Activated naive CD4-positive, alpha-beta T cell treated with anti-CD3 and anti-CD28 coated beads for 36 hours (primary cell): ENCODE measurements at regions not wholly inside any gene's neighbourhood (a gene's known extent, or its start where the extent isn't known, plus 50 kb on each side); places are given as distances from the start of the nearest gene placed in this dataset.

Experiments used
- CTCF ChIA-PET: fragments of 350-600 bp; sonication (Branson Sonifier 250); formaldehyde crosslinking; loops from one replicate; lab custom pipeline; 2021; ENCODE audit warnings: antibody characterized with exemption; lab: Charles Lee
- DNase-seq: peaks from one replicate; pipeline ENCODE4 v3.0.0-alpha.2; 2020
- H3K27ac Mint-ChIP-seq: one replicate; pipeline ENCODE4 v1.8.0; 2021; ENCODE audit warnings: mild to moderate bottlenecking, mixed read lengths
- H3K27me3 Mint-ChIP-seq: one replicate; pipeline ENCODE4 v1.8.0; 2021; ENCODE audit warnings: low read depth, mixed read lengths
- H3K36me3 Mint-ChIP-seq: one replicate; pipeline ENCODE4 v1.8.0; 2021; ENCODE audit warnings: low read depth, mixed read lengths
- H3K4me1 Mint-ChIP-seq: one replicate; pipeline ENCODE4 v1.8.0; 2021; ENCODE audit warnings: low read depth, mixed read lengths
- H3K4me3 Mint-ChIP-seq: one replicate; pipeline ENCODE4 v1.8.0; 2021; ENCODE audit warnings: mild to moderate bottlenecking, moderate library complexity, mixed read lengths
- H3K9me3 Mint-ChIP-seq: one replicate; pipeline ENCODE4 v1.8.0; 2021; ENCODE audit warnings: mixed read lengths
- intact Hi-C: fragments of 100-400 bp; cut with micrococcal nuclease; formaldehyde crosslinking; loops from one replicate; pipeline ENCODE4 v1.15.1; 2023

- Mint-ChIP-seq H3K27me3 (peaks cover 17% of the 10 kb centered on the region), H3K4me3 (no peak overlapping the region), H3K36me3 (no peaks in the 10 kb centered on the region), H3K9me3 (no peaks in the 10 kb centered on the region), H3K4me1 (peaks cover 2% of the 10 kb centered on the region), H3K27ac (no peak overlapping the region)
- intact Hi-C loops, result loop anchor here (1.0 to 5.0 kb wide), 8 partner anchors 76 to 770 kb away; no protein-coding TSS in a partner anchor
- CTCF ChIA-PET, result interaction anchor here (0.6 to 1.3 kb wide), 7 partner anchors 14 to 635 kb away, joined by 3 to 5 read pairs (median 3); no protein-coding TSS in a partner anchor
- DNase-seq, result peak; percentile 83
Observed at GRCh38 chr15:98442379-98442833, 205.9 kb upstream of the IGF1R start.

GRCh38 chr15:98442901-98443300 is 205.4 kb upstream of the IGF1R start:
- Mint-ChIP-seq H3K9me3 (no peaks in the 10 kb centered on the region), H3K36me3 (no peaks in the 10 kb centered on the region), H3K4me1 (peaks cover 2% of the 10 kb centered on the region), H3K27me3 (peaks cover 17% of the 10 kb centered on the region), H3K27ac (no peak overlapping the region), H3K4me3 (no peak overlapping the region)
- intact Hi-C loops, result loop anchor here (1.0 to 5.0 kb wide), 8 partner anchors 76 to 770 kb away; no protein-coding TSS in a partner anchor
- CTCF ChIA-PET, result interaction anchor here (0.6 to 1.3 kb wide), 4 partner anchors 15 to 631 kb away, joined by 3 to 5 read pairs (median 3); no protein-coding TSS in a partner anchor
- DNase-seq, result no peak

- peaks cover 2% of the 10 kb centered on the region for H3K4me1 Mint-ChIP-seq
- CTCF ChIA-PET, result interaction anchor here (0.6 to 1.3 kb wide), 4 partner anchors 15 to 632 kb away, joined by 3 to 4 read pairs (median 3); no protein-coding TSS in a partner anchor
- H3K27ac Mint-ChIP-seq, result no peak overlapping the region
- H3K27me3 Mint-ChIP-seq, result peaks cover 17% of the 10 kb centered on the region
- no peak overlapping the region for H3K4me3 Mint-ChIP-seq
- no peaks in the 10 kb centered on the region for H3K9me3 Mint-ChIP-seq
- no peak for DNase-seq
- H3K36me3 Mint-ChIP-seq, result no peaks in the 10 kb centered on the region
- intact Hi-C loops, result loop anchor here (2.0 to 5.0 kb wide), 5 partner anchors 75 to 769 kb away; no protein-coding TSS in a partner anchor
Observed at GRCh38 chr15:98443526-98443925, 204.8 kb upstream of the IGF1R start.

- DNase-seq, result no peak
- Mint-ChIP-seq H3K9me3 (no peaks in the 10 kb centered on the region), H3K4me3 (no peak overlapping the region), H3K36me3 (no peaks in the 10 kb centered on the region), H3K4me1 (peaks cover 2% of the 10 kb centered on the region), H3K27me3 (peaks cover 17% of the 10 kb centered on the region), H3K27ac (no peak overlapping the region)
- intact Hi-C loops, result loop anchor here (5.0 kb wide), 2 partner anchors 333 to 613 kb away; no protein-coding TSS in a partner anchor
- CTCF ChIA-PET, result interaction anchor here (0.6 to 1.3 kb wide), 3 partner anchors 16 to 632 kb away, joined by 3 to 4 read pairs (median 3); no protein-coding TSS in a partner anchor
Observed at GRCh38 chr15:98444138-98444537, 204.2 kb upstream of the IGF1R start.

- Mint-ChIP-seq H3K4me3 (no peak overlapping the region), H3K27me3 (peaks cover 17% of the 10 kb centered on the region), H3K36me3 (no peaks in the 10 kb centered on the region), H3K9me3 (no peaks in the 10 kb centered on the region), H3K27ac (no peak overlapping the region), H3K4me1 (peaks cover 2% of the 10 kb centered on the region)
- DNase-seq, result no peak
- intact Hi-C loops, result no loop called here
- CTCF ChIA-PET, result no interaction called here
Observed at GRCh38 chr15:98445315-98445714, 203.0 kb upstream of the IGF1R start.

GRCh38 chr15:98446083-98446482 is 202.3 kb upstream of the IGF1R start:
- CTCF ChIA-PET, result no interaction called here
- peaks cover 2% of the 10 kb centered on the region for H3K4me1 Mint-ChIP-seq
- no peaks in the 10 kb centered on the region for H3K9me3 Mint-ChIP-seq
- no peak overlapping the region for H3K4me3 Mint-ChIP-seq
- no peak for DNase-seq
- intact Hi-C loops, result no loop called here
- H3K36me3 Mint-ChIP-seq, result no peaks in the 10 kb centered on the region
- H3K27me3 Mint-ChIP-seq, result peaks cover 15% of the 10 kb centered on the region
- H3K27ac Mint-ChIP-seq, result no peak overlapping the region

- no peak overlapping the region for H3K27ac Mint-ChIP-seq
- CTCF ChIA-PET, result no interaction called here
- no peak overlapping the region for H3K4me3 Mint-ChIP-seq
- no peaks in the 10 kb centered on the region for H3K36me3 Mint-ChIP-seq
- H3K27me3 Mint-ChIP-seq, result peaks cover 13% of the 10 kb centered on the region
- DNase-seq, result no peak
- intact Hi-C loops, result no loop called here
- no peaks in the 10 kb centered on the region for H3K9me3 Mint-ChIP-seq
- H3K4me1 Mint-ChIP-seq, result peaks cover 2% of the 10 kb centered on the region
Observed at GRCh38 chr15:98447069-98447468, 201.3 kb upstream of the IGF1R start.

GRCh38 chr15:98451236-98451635 is 197.1 kb upstream of the IGF1R start:
- H3K4me3 Mint-ChIP-seq, result no peak overlapping the region
- H3K27me3 Mint-ChIP-seq, result no peaks in the 10 kb centered on the region
- no peaks in the 10 kb centered on the region for H3K9me3 Mint-ChIP-seq
- intact Hi-C loops, result no loop called here
- DNase-seq, result no peak
- H3K36me3 Mint-ChIP-seq, result no peaks in the 10 kb centered on the region
- CTCF ChIA-PET, result interaction anchor here (2.8 kb wide), 1 partner anchor 29 kb away, joined by 15 read pairs; no protein-coding TSS in a partner anchor
- H3K27ac Mint-ChIP-seq, result no peak overlapping the region
- no peaks in the 10 kb centered on the region for H3K4me1 Mint-ChIP-seq

GRCh38 chr15:98452238-98452637 is 196.1 kb upstream of the IGF1R start:
- Mint-ChIP-seq H3K36me3 (no peaks in the 10 kb centered on the region), H3K4me3 (no peak overlapping the region), H3K9me3 (no peaks in the 10 kb centered on the region), H3K4me1 (no peaks in the 10 kb centered on the region), H3K27me3 (no peaks in the 10 kb centered on the region), H3K27ac (no peak overlapping the region)
- intact Hi-C loops, result no loop called here
- DNase-seq, result no peak
- CTCF ChIA-PET, result interaction anchor here (1.3 kb wide), 1 partner anchor 24 kb away, joined by 4 read pairs; no protein-coding TSS in a partner anchor

- no peaks in the 10 kb centered on the region for H3K9me3 Mint-ChIP-seq
- DNase-seq, result no peak
- CTCF ChIA-PET, result no interaction called here
- H3K4me1 Mint-ChIP-seq, result no peaks in the 10 kb centered on the region
- no peak overlapping the region for H3K27ac Mint-ChIP-seq
- intact Hi-C loops, result no loop called here
- H3K4me3 Mint-ChIP-seq, result no peak overlapping the region
- peaks cover 7% of the 10 kb centered on the region for H3K27me3 Mint-ChIP-seq
- no peaks in the 10 kb centered on the region for H3K36me3 Mint-ChIP-seq
Observed at GRCh38 chr15:98455904-98456303, 192.4 kb upstream of the IGF1R start.

GRCh38 chr15:98476559-98476958 is 171.8 kb upstream of the IGF1R start:
- Mint-ChIP-seq H3K27me3 (peaks cover 11% of the 10 kb centered on the region), H3K27ac (no peak overlapping the region), H3K9me3 (peaks cover 20% of the 10 kb centered on the region), H3K4me3 (no peak overlapping the region), H3K36me3 (peaks cover 2% of the 10 kb centered on the region), H3K4me1 (no peaks in the 10 kb centered on the region)
- CTCF ChIA-PET, result no interaction called here
- no peak for DNase-seq
- intact Hi-C loops, result no loop called here

- Mint-ChIP-seq H3K27ac (no peak overlapping the region), H3K4me3 (no peak overlapping the region), H3K36me3 (no peaks in the 10 kb centered on the region), H3K4me1 (no peaks in the 10 kb centered on the region), H3K9me3 (peaks cover 17% of the 10 kb centered on the region), H3K27me3 (peaks cover 17% of the 10 kb centered on the region)
- no peak for DNase-seq
- CTCF ChIA-PET, result no interaction called here
- intact Hi-C loops, result no loop called here
Observed at GRCh38 chr15:98480844-98481243, 167.5 kb upstream of the IGF1R start.

GRCh38 chr15:98483575-98484130 is 164.7 kb upstream of the IGF1R start:
- no peak overlapping the region for H3K4me3 Mint-ChIP-seq
- CTCF ChIA-PET, result no interaction called here

More at GRCh38 chr15:98483575-98484130, 164.7 kb upstream of the IGF1R start:
- Mint-ChIP-seq H3K27me3 (peaks cover 13% of the 10 kb centered on the region), H3K27ac (no peak overlapping the region), H3K9me3 (peaks cover 3% of the 10 kb centered on the region), H3K36me3 (no peaks in the 10 kb centered on the region), H3K4me1 (no peaks in the 10 kb centered on the region)
- intact Hi-C loops, result no loop called here
- no peak for DNase-seq
